Frontal cortex (tissue), 3 donors: ENCODE measurements at regions not wholly inside any gene's neighbourhood (a gene's known extent, or its start where the extent isn't known, plus 50 kb on each side); places are given as distances from the start of the nearest gene placed in this dataset.

Experiments
- DNase-seq, 2 donors: peaks; one replicate each; pipeline ENCODE4 v3.0.0; 2012; ENCODE audit warnings: low spot score in 2 of 2
- FAIRE-seq: peaks from 2 replicates; lab custom pipeline; 2012; peaks lifted over from hg19 to GRCh38; lab: Jason Lieb, UNC
- donor health status: control.
- donor health status: control.
- donor health status: control.

DNA sequence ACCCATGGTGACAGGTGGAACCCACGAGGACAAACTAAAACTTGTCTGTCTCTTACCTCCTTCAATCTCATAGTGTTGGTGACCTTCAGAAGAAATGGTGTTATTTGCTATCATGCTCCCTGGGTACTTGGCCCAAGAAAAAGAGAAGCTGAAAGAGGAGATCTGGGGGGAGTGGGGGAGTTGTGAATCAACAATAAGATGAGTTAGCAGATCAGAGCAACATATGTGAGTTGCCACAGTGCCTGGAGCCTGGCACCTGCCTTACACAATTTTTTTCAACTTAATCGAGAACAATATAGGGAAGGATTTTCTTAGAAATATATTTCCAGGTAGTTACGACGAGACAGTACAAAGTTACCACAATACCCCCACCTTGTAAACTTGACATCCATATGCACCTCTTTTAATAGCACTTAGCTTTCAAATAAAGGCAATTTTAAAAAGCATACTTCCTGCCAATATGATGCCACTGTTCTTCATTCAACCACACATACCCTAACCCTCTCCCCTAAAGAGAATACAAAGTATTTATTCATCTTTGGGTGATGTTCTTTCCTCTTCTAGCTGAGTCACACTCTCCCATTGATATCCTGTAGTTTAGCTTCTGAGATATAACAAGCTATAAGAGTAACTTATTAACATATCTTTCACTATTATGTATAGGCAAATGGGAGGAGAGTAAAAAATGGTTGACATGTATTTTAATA, 424.1 kb upstream of the OR4E1 start:
- FAIRE-seq (no peak), DNase-seq (no peak)

DNA sequence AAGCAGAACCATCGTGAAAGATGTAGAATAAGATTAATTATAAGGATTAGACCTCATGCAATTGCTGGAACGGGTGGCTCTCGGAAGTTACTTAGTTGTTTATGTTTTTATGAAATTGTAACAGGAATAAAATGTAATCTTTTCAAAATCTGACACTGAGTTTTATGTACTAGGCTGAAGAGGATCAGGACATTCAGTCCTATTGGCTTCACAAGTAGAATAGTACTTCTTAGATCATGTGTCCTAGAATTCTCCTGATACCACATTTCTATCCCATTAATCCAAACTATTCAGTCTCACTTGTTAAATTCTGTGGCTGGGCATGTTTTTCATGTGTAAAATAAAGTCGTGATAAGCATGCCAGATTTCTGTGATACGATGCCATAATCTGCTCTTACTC, 423.5 kb upstream of the OR4E1 start:
- no peak for DNase-seq
- FAIRE-seq, result no peak

DNA sequence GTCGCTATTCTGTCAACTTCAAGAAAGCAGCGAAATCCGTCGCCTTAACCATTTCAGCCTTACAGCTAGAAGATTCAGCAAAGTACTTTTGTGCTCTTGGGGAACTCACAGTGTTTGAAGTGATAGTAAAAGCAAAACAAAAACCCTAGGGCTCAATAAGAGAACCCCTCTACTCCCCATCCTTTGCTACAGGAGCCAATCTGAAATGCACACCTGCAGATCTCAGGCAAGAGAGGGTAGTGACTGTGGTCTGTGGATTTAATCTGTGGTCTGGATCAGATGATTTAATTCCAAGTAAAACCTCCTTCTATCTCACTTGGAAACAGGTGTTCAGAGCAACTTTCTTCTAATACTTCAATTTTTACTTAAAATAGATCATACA, 422.9 kb upstream of the OR4E1 start:
- no peak for FAIRE-seq
- no peak for DNase-seq

DNA sequence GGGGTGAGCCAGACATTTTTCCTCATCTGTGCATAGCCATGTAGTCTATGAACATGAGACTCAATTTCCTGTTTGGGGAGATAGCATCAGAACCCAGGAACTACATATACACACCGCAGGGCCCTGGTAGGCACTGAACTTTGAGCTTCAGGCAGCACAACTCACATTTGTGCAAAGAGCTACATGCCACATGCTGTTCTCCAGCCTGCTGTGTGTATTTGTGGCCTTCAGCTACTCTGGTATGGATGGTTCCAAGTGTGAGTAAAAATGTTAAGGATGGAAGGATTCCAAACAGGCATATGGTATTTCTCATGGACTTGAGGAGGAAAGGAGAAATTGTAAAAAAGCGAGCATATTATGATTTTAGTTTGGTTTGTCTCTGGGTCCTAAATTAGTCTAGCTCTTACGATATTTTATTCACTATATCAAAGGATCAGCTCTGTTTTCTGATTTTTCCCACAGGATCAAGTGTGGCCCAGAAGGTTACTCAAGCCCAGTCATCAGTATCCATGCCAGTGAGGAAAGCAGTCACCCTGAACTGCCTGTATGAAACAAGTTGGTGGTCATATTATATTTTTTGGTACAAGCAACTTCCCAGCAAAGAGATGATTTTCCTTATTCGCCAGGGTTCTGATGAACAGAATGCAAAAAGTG, 422.4 kb upstream of the OR4E1 start:
- FAIRE-seq (no peak), DNase-seq (no peak)

DNA sequence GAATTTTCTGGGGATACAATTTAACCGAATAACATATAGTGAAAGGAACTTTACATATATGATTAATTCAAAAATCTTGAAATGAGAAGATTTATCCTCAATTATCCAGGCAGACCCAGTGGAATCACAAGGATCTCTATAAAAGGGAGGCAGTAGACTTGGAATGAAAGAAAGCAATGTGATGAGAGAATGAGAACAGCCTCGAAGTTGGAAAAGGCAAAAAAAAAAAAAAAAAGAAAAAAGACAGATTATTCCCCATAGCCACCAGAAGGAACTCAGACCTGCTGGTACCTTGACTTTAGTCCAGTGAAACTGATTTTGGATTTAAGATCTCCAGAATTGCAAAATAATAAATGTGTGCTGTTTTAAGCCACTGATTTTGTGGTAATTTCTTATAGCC, 416.3 kb upstream of the OR4E1 start:
- DNase-seq, result no peak
- FAIRE-seq, result no peak

DNA sequence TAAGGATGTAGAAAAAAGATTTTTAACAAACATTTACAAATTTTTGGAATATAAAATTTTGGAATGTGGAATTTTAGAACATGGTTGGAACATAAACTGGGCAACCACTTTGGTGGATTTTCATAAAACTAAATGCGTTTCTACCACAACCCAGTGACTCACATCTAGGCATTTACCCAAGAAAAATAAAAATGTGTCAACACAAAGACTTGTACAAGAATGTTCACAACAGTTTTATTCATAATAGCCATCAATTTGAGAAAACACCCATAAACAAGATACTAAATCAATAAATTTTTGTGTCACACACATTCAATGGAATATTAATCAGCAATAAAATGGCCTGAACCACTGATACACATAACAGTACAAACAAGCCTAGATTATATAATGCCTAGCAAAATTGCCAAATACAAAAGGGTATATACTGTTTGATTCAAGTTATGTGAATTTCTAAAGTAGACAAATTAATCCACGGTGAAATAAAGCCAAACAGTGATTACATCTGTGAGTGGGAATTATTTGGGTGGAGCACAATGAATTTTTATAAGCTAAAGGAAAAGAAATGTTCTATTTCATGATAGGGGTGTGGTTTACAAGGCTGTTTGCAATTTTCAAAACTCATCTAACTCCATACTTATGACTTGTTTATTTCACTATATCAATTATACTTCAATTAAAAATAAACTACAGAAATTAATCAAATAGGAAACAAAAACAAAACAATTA, 415.2 kb upstream of the OR4E1 start:
- FAIRE-seq, result no peak
- no peak for DNase-seq

DNA sequence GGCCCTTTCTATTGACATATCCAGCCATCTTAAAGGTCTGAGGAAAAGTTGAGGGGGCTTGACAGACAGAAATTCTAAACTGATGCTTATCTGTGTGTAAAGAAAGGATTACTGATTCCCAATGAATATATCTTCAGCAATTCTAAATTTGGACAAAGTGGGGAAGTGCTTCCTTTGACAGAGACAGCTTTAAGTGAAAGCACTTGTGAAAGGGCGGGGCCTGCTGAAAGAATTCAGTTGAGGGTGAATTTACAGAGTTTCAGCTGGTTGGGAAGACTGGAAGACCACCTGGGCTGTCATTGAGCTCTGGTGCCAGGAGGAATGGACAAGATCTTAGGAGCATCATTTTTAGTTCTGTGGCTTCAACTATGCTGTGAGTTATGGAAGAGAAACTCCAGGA, 412.5 kb upstream of the OR4E1 start:
- FAIRE-seq (no peak), DNase-seq (no peak)

DNA sequence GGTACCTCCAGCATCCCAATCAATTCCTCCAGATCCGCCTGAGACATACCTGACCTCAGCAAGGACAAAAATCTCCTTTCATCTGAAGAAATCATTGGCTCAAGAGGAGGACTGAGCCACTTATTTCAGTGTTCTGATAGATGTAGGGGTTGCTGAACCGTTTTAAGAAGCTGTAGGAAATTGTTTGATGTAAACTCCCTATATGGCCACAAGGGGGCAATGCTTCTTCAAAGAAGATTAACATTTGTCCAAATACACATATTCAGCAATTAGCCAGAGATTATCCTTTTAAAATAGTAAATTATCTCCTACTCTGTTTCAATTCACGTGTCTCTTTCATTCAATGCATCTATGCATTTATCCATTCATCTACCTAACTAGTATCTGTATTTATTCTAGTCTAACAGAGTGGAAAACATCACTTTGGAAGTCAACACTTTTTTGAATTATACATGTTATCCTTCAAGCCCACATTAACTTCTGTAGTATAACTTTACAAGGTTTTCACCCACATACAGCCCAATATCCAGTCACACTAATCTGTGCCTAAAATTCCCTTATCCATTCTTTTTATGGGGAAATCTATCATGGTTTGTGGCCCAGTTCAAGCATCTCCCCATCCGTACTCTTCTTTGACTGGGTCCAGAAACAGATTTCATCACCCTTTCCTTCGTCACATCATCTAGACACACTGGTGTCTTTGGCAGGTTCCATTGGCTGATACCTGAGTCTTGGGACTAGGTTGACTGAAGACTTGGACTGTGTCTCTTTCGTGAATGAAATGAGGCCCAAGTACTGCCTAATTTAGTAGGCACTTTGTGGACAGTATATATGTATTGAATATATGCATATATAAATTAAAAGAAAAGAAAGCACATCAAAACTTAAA, 411.0 kb upstream of the OR4E1 start:
- DNase-seq (peak in 1 of 2 donors; percentile 25), FAIRE-seq (no peak)

DNA sequence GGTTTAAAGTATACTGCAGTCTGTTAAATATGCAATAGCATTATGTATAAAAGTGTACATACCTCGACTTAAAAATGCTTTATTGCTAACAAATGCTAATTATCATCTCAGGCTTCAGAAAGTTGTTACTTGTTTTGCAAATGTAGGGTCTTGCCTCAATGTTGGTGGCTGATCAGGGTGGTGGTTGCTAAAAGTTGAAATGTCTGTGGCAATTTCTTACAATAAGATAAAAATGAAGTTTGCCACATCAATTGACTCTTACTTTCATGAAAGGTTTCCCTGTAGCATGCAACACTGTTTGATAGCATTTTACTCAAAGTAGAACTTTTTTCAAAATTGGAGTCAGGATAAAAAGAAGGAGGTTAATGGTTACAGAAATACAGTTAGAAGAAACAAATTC, 407.7 kb upstream of the OR4E1 start:
- FAIRE-seq (no peak), DNase-seq (no peak)

DNA sequence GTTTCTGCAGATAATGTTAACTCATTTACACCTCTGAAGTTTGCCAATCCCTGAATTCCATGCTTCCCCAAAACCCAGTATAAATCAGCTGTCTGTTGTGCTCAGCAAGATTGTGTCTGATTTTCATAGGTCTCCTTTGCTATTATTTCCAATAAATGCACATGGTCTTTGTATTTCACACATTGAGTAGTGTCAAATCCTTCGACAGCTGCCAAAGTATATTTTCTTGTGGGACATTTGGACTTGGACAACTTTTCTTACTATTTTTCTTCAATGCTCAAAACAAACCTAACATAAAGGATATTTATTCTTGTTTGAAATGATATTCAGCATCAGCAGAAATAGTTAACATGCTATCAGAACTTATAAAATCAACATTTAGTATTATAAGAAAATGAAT, 406.1 kb upstream of the OR4E1 start:
- no peak for DNase-seq
- FAIRE-seq, result no peak

DNA sequence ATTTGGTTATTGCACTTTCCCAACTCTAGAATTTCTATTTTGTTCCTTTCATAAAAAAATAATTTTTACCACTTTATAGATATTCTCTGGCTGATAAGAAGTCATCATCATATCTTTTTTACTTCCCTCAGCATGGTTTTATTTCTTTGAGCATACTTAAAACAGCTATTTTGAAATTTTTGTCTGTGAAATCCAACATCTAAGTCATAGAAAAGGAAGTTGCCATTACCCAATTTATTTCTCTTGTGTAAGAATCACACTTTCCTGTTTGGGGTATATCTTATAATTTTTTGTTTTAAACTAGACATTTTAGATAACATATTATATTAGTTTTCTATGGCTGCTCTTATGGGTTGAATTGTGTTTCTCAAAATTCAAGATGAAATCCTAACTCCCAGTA, 400.2 kb upstream of the OR4E1 start:
- DNase-seq, result no peak
- FAIRE-seq, result no peak

DNA sequence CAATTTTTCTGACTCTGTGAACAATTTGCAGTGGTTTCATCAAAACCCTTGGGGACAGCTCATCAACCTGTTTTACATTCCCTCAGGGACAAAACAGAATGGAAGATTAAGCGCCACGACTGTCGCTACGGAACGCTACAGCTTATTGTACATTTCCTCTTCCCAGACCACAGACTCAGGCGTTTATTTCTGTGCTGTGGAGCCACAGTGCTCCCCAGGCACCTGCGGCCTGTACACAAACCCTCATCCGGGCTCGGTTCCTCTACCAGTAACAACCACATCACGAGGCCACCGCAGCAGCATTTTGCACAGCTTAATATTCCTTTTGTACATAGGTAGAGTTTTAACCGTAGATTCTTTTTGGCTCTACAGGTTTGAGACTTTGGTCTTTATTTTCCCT, 397.4 kb upstream of the OR4E1 start:
- no peak for FAIRE-seq
- DNase-seq, result no peak

DNA sequence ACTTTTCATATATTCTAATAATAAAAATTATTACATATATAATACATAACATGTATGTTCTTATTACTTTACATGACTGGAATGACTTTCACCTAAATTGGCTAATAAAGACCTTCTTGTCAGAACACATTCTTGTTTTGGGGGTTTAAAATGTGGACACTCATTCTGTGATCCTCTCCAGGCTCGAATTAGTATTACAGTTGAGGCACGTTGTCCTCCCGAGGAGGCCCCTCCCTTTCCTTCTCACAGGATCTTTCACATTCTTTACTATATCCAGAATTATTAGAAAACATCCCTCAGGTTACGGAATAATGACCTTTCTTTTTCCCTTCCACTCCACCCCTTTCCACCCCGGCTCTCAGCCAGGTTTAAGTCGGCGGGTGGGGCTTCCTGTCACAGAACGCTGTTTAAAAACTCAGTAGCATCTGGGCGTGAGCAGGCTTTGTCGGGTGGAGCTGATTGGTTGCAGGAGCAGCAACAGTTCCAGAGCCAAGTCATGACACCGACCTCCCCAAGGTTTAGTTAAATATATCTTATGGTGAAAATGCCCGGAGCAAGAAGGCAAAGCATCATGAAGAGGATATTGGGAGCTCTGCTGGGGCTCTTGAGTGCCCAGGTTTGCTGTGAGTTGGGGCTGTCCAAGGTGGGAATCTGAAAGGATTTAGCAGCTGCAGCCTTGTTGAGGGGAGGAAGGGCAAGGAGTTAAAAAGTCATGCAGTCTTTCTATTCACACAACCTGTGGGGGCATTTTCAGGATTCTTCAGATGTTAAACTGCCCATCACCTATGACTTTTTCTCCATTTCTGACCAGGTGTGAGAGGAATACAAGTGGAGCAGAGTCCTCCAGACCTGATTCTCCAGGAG, 396.7 kb upstream of the OR4E1 start:
- no peak for DNase-seq
- no peak for FAIRE-seq

DNA sequence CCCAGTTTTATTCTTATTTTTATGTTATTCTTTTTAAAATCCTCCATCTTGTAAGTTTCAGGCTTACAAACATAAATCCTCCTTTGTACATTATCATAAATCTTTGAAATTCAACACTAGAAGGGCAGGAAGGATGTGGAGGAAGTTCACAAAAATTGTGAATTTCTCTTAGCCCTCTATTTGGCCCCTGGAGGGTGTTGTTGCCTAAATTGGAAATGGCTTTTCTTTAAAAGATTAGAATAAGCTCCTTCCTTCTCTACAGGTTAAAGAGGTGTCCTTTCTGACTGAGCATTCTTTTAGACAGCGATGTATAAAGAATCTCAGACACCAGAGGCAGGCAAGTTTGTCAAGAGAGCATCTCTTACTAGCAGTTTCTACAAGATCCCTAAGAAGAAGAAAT, 391.7 kb upstream of the OR4E1 start:
- no peak for DNase-seq
- FAIRE-seq, result no peak

DNA sequence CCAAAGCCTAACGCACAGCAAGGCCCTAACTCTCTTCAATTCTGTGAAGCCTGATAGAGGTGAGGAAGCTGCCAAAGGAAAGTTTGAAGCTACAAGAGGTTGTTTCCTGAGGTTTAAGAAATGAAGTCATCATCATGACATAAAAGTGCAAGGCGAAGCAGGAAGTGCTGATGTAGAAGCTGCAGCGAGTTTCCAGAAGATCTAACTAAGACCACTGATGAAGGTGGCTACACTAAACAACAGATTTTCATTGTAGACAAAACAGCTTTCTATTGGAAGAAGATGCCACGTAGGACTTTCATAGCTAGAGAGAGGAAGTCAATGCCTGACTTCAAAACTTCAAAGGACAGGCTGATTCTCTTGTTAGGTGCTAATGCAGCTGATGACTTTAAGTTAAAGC, 385.6 kb upstream of the OR4E1 start:
- DNase-seq (no peak), FAIRE-seq (no peak)

DNA sequence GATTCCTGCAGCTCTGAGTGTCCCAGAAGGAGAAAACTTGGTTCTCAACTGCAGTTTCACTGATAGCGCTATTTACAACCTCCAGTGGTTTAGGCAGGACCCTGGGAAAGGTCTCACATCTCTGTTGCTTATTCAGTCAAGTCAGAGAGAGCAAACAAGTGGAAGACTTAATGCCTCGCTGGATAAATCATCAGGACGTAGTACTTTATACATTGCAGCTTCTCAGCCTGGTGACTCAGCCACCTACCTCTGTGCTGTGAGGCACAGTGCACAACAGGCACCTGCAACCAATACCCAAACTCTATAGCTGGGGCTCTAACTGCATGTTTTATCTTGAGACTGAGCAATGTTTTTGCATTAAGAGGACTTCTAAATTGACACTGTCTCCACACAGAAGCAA, 379.2 kb upstream of the OR4E1 start:
- no peak for FAIRE-seq
- no peak for DNase-seq

DNA sequence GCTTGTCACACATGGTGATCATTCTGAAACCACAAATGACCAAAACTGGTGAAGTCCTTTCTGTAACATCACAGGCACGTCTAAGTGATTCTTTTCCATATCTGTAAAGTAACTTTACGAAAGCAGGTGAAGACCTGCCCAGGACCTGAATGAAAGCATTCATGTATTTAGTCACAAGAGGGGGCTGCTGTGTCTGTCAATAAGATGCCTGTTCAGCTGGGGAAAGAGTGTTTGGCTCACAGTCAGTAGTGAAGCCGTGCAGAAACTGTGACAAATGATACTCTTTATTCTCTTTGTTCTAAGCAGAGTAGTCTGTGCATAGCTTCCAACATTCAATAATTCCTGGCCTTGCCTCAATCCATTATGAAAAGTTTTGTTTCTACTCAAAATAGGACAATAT, 373.5 kb upstream of the OR4E1 start:
- peak; percentile 37 for FAIRE-seq
- peak; percentile 2 to 3 for DNase-seq

DNA sequence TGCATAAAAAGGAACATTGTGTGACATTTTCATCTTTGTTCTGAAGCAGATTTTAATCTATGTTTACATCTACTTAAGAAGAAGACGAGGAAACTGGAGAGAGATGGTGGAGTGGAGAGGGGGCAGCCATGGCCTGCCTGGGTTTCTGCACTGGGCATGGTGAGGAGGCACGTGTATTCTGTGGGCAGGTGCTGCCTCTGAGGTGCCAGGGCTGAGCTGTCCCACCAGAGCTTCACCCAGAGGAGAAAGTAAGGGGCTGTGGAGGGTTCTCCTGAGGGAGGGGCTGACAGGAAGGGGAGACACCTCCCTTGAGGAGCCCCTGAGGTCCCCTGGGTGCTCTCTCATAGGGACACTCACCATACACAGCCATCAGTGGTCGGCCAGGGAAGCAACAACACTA, 372.4 kb upstream of the OR4E1 start:
- DNase-seq, result no peak
- FAIRE-seq, result no peak

DNA sequence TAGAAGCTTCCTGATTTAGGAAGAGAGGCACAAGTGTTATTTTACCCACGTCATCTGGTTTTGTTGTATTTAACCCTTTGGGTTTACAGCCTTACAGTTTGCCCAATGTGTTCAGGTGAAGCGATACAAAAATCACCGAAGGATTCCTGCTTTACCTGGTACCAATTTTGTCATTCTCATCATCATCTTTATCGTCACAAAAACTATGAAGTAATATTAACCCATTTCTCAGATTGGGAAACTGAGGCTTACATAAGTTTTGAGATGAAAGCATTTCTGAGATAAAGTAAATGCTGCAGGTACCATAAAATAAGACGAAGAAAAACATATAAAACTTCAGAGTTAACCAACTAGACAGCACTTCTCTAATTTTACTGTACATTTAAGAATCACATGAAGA, 370.6 kb upstream of the OR4E1 start:
- FAIRE-seq, result no peak
- DNase-seq, result no peak

DNA sequence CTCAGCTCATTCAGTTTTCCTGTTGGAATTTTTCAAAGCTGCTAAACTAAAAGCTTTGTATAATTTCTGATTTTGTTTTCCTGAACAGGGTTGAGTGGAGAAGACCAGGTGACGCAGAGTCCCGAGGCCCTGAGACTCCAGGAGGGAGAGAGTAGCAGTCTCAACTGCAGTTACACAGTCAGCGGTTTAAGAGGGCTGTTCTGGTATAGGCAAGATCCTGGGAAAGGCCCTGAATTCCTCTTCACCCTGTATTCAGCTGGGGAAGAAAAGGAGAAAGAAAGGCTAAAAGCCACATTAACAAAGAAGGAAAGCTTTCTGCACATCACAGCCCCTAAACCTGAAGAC, 367.1 kb upstream of the OR4E1 start:
- FAIRE-seq, result no peak
- DNase-seq, result no peak
